ENCODE measurements at regions not wholly inside any gene's neighbourhood (a gene's known extent, or its start where the extent isn't known, plus 50 kb on each side); places are given as distances from the start of the nearest gene placed in this dataset.

GRCh38 chr2:109686921-109687320 lies 72.8 kb downstream of the SOWAHC start:
- TF ChIP-seq CTCF (IDR thresholded peaks at IDR 0.05): no peak
- no peak for TF ChIP-seq POLR2A (IDR thresholded peaks at IDR 0.05)
- TF ChIP-seq POLR2AphosphoS5 (IDR thresholded peaks at IDR 0.05): no peak

All from prostate gland (tissue), 2 donors.